ENCODE measurements at regions not wholly inside any gene's neighbourhood (a gene's known extent, or its start where the extent isn't known, plus 50 kb on each side); places are given as distances from the start of the nearest gene placed in this dataset.

DNA sequence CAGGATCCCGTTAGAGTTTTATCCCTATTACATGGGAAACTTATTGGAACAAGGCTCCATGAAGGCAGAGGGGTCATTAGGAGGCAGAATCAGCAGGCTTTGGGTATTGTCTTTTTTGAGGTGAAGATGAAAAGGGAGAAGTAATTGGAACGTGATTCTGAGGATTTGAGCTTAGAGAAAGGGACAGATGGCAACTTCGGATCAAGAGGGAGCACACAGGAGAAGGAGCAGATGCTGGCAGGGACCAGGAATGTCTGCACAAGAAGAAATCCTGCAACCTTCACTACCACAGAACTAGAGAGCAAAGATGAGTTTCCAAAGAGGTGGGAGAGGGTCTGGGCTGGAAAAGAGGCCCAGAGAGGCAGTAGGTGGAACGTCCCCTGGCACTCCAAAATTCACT is 202.8 kb downstream of the RRAGC start:
- Histone ChIP-seq H3K4me3 (ENCODE audit: low read depth in 1 of 3, low read length in 3 of 3) (no peak overlapping the region), H3K4me1 (ENCODE audit: control insufficient read depth in 4 of 4, insufficient read depth in 4 of 4, low read length in 3 of 4) (no peaks in the 10 kb centered on the region), H3K36me3 (ENCODE audit: control insufficient read depth in 4 of 4, insufficient read depth in 3 of 4, low read depth in 1 of 4, low read length in 3 of 4) (no peaks in the 10 kb centered on the region), H3K9ac (ENCODE audit: low read depth in 1 of 2, low read length in 2 of 2) (no peak overlapping the region), H3K27ac (ENCODE audit: low read depth in 1 of 2, low read length in 2 of 2) (no peak overlapping the region), H3K9me3 (ENCODE audit: control insufficient read depth in 4 of 4, low read length in 3 of 4) (peaks cover 0 to 2% (median 1%) of the 10 kb centered on the region in 4 donors), H3K27me3 (ENCODE audit: control insufficient read depth in 4 of 4, insufficient read depth in 4 of 4, low read length in 3 of 4) (peaks cover 0 to 3% (median 0%) of the 10 kb centered on the region in 4 donors)
- TF ChIP-seq YY1 (IDR thresholded peaks at IDR 0.05) (no peak), FOXA1 (IDR thresholded peaks at IDR 0.05) (no peak), RXRA (IDR thresholded peaks at IDR 0.05) (no peak), RAD21 (IDR thresholded peaks at IDR 0.05) (no peak), TAF1 (conservative IDR thresholded peaks at IDR 0.05) (no peak)
- TF ChIP-seq, protein P1, sequence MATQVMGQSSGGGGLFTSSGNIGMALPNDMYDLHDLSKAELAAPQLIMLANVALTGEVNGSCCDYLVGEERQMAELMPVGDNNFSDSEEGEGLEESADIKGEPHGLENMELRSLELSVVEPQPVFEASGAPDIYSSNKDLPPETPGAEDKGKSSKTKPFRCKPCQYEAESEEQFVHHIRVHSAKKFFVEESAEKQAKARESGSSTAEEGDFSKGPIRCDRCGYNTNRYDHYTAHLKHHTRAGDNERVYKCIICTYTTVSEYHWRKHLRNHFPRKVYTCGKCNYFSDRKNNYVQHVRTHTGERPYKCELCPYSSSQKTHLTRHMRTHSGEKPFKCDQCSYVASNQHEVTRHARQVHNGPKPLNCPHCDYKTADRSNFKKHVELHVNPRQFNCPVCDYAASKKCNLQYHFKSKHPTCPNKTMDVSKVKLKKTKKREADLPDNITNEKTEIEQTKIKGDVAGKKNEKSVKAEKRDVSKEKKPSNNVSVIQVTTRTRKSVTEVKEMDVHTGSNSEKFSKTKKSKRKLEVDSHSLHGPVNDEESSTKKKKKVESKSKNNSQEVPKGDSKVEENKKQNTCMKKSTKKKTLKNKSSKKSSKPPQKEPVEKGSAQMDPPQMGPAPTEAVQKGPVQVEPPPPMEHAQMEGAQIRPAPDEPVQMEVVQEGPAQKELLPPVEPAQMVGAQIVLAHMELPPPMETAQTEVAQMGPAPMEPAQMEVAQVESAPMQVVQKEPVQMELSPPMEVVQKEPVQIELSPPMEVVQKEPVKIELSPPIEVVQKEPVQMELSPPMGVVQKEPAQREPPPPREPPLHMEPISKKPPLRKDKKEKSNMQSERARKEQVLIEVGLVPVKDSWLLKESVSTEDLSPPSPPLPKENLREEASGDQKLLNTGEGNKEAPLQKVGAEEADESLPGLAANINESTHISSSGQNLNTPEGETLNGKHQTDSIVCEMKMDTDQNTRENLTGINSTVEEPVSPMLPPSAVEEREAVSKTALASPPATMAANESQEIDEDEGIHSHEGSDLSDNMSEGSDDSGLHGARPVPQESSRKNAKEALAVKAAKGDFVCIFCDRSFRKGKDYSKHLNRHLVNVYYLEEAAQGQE (IDR thresholded peaks at IDR 0.05), result no peak
- 40% methylated on average over 4 of the region's 4 CpGs for WGBS
- DNase-seq (ENCODE audit: low spot score), result no peak

DNA sequence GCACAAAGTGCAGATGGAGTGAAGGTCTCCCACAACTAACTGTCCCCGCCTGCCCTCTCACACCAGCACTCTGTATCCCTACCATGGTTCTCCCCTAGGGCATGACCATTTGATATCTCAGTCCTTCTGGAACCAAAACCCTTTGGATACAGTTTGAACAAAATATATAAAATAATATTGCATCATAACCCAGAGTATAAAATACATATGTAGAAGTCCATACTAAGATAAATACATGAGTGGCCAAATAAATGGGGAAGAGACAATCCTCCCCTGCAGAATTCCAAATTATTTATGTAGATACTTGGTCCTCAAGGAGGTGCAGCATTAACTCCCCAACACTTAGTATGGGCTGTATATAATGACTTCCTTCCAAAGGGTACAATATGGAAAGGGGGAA is 207.4 kb downstream of the RRAGC start:
- Histone ChIP-seq H3K27ac (ENCODE audit: low read depth in 1 of 2, low read length in 2 of 2) (no peak overlapping the region), H3K4me1 (ENCODE audit: control insufficient read depth in 4 of 4, insufficient read depth in 4 of 4, low read length in 3 of 4) (no peaks in the 10 kb centered on the region), H3K9me3 (ENCODE audit: control insufficient read depth in 4 of 4, low read length in 3 of 4) (no peaks in the 10 kb centered on the region), H3K9ac (ENCODE audit: low read depth in 1 of 2, low read length in 2 of 2) (no peak overlapping the region), H3K27me3 (ENCODE audit: control insufficient read depth in 4 of 4, insufficient read depth in 4 of 4, low read length in 3 of 4) (peaks cover 0 to 3% (median 0%) of the 10 kb centered on the region in 4 donors), H3K36me3 (ENCODE audit: control insufficient read depth in 4 of 4, insufficient read depth in 3 of 4, low read depth in 1 of 4, low read length in 3 of 4) (no peaks in the 10 kb centered on the region), H3K4me3 (ENCODE audit: low read depth in 1 of 3, low read length in 3 of 3) (no peak overlapping the region)
- TF ChIP-seq JUND (IDR thresholded peaks at IDR 0.05), result no peak
- TF ChIP-seq ZBTB33 (IDR thresholded peaks at IDR 0.05), result no peak
- TF ChIP-seq EGR1 (IDR thresholded peaks at IDR 0.05; ENCODE audit: low read depth in 2 of 2), result no peak
- no peak for TF ChIP-seq ATF3 (IDR thresholded peaks at IDR 0.05)
- TF ChIP-seq RXRA (IDR thresholded peaks at IDR 0.05), result no peak
- TF ChIP-seq CTCF (IDR thresholded peaks at IDR 0.05; ENCODE audit: low read depth, low read length, missing input control), result no peak
- DNase-seq (ENCODE audit: low spot score), result no peak
- WGBS, result 94% methylated on average over 1 of the region's 1 CpG

Measured in liver (tissue), 8 donors.